ENCODE measurements at regions not wholly inside any gene's neighbourhood (a gene's known extent, or its start where the extent isn't known, plus 50 kb on each side); places are given as distances from the start of the nearest gene placed in this dataset.

DNA sequence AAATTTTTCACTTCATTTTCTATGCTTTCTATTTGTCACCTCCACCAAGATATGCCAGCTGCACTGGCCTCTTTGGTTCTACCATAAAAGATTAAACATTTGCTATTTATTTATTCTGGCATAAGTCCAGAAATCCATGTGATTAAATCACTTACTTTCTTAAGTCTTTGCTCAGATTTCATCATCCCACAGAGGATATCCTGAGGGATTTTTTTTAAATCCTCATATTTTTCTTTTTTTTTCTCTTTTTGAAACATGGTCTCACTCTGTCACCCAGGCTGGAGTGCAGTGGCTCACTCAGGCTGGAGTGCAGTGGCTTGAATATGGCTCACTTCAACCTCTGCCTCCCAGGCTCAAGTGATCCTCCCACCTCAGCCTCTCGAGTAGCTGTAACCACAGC is 645.4 kb upstream of the ATXN7L3B start:
- TF ChIP-seq POLR2A (IDR thresholded peaks at IDR 0.05) = no peak
- TF ChIP-seq, protein P1, sequence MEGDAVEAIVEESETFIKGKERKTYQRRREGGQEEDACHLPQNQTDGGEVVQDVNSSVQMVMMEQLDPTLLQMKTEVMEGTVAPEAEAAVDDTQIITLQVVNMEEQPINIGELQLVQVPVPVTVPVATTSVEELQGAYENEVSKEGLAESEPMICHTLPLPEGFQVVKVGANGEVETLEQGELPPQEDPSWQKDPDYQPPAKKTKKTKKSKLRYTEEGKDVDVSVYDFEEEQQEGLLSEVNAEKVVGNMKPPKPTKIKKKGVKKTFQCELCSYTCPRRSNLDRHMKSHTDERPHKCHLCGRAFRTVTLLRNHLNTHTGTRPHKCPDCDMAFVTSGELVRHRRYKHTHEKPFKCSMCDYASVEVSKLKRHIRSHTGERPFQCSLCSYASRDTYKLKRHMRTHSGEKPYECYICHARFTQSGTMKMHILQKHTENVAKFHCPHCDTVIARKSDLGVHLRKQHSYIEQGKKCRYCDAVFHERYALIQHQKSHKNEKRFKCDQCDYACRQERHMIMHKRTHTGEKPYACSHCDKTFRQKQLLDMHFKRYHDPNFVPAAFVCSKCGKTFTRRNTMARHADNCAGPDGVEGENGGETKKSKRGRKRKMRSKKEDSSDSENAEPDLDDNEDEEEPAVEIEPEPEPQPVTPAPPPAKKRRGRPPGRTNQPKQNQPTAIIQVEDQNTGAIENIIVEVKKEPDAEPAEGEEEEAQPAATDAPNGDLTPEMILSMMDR (IDR thresholded peaks at IDR 0.05) = no peak
